ENCODE measurements at regions not wholly inside any gene's neighbourhood (a gene's known extent, or its start where the extent isn't known, plus 50 kb on each side); places are given as distances from the start of the nearest gene placed in this dataset.

DNA sequence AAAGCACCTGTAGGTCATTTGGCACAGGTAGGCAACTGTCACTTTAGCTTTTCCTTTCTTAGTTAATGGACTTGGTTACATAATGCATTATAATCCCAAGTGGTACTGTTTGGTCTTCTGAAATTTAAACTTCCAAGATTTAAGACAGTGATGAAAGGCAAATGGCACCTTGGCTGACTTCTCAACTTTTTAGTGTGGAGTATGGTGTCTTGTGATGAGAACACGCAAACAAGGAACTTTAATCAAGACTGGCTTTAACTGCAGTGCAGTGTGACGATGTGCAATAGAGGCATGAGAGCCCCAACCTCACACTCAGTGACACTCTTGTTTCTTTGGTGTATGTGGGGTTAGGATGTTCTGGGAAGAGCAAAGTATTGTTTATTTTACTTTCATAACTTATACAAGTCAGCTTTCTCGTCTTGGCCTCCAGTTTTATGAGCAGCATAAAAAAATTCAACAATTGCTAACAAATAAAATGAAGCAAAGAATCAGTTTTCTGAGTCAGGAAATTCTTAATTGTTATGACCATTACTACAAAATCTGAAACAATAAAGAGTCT lies 171.9 kb downstream of the MAD2L1 start:
- TF ChIP-seq, protein P1, sequence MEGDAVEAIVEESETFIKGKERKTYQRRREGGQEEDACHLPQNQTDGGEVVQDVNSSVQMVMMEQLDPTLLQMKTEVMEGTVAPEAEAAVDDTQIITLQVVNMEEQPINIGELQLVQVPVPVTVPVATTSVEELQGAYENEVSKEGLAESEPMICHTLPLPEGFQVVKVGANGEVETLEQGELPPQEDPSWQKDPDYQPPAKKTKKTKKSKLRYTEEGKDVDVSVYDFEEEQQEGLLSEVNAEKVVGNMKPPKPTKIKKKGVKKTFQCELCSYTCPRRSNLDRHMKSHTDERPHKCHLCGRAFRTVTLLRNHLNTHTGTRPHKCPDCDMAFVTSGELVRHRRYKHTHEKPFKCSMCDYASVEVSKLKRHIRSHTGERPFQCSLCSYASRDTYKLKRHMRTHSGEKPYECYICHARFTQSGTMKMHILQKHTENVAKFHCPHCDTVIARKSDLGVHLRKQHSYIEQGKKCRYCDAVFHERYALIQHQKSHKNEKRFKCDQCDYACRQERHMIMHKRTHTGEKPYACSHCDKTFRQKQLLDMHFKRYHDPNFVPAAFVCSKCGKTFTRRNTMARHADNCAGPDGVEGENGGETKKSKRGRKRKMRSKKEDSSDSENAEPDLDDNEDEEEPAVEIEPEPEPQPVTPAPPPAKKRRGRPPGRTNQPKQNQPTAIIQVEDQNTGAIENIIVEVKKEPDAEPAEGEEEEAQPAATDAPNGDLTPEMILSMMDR (IDR thresholded peaks at IDR 0.05 in 4 of 5, conservative IDR thresholded peaks at IDR 0.05 in 1 of 5) = no peak
- TF ChIP-seq POLR2A (IDR thresholded peaks at IDR 0.05) = no peak
